ENCODE measurements at regions not wholly inside any gene's neighbourhood (a gene's known extent, or its start where the extent isn't known, plus 50 kb on each side); places are given as distances from the start of the nearest gene placed in this dataset.

DNA sequence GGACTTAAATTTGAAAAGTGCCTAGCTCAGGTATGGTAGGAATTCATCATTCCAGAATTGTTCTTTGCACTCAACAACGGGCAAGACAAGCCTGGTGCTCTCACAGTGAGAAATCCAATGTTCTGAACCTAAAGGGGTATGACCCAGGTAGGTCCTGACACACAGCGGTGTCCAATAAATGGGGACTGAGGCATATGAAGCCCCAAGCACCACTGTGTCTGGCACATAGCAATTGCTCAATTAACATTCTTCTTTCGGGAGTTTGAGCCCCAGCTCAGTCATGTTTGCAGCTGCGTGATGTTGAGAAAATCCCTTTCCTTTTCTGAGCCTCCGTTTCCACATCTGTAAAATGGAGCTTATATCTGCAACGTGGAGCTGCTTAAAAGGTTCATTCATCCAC is 535.8 kb downstream of the MIAT start:
- TF ChIP-seq, protein P1, sequence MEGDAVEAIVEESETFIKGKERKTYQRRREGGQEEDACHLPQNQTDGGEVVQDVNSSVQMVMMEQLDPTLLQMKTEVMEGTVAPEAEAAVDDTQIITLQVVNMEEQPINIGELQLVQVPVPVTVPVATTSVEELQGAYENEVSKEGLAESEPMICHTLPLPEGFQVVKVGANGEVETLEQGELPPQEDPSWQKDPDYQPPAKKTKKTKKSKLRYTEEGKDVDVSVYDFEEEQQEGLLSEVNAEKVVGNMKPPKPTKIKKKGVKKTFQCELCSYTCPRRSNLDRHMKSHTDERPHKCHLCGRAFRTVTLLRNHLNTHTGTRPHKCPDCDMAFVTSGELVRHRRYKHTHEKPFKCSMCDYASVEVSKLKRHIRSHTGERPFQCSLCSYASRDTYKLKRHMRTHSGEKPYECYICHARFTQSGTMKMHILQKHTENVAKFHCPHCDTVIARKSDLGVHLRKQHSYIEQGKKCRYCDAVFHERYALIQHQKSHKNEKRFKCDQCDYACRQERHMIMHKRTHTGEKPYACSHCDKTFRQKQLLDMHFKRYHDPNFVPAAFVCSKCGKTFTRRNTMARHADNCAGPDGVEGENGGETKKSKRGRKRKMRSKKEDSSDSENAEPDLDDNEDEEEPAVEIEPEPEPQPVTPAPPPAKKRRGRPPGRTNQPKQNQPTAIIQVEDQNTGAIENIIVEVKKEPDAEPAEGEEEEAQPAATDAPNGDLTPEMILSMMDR (IDR thresholded peaks at IDR 0.05), result no peak
- no peak for TF ChIP-seq POLR2A (IDR thresholded peaks at IDR 0.05)
- Histone ChIP-seq H3K9me3 (no peaks in the 10 kb centered on the region), H3K4me1 (no peaks in the 10 kb centered on the region), H3K27ac (no peak overlapping the region), H3K27me3 (no peaks in the 10 kb centered on the region), H3K4me3 (no peak overlapping the region), H3K36me3 (no peaks in the 10 kb centered on the region)
- no peak for DNase-seq

DNA sequence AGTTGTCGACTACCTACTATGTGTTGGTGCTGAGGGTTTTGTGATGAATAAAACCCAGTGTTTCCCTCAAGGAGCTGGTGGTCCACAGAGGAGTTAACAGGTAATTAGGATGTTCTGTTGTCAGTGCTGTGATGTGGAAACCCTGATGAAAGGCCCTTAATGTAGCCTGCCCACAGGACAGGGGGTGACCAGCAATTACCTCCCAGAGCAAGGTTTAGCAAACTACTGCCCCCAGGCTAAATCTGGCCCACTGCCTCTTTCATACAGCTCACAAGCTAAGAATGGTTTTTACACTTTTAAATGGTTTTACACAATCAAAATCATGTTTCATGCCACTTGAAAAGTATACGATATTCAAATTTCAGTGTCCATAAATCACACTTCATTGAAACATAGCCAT is 536.2 kb downstream of the MIAT start:
- H3K4me1 ChIP-seq, result no peaks in the 10 kb centered on the region
- DNase-seq, result no peak
- H3K27me3 ChIP-seq, result no peaks in the 10 kb centered on the region
- no peaks in the 10 kb centered on the region for H3K36me3 ChIP-seq
- no peak overlapping the region for H3K27ac ChIP-seq
- no peak overlapping the region for H3K4me3 ChIP-seq
- H3K9me3 ChIP-seq, result no peaks in the 10 kb centered on the region
- no peak for TF ChIP-seq POLR2A (IDR thresholded peaks at IDR 0.05)
- TF ChIP-seq, protein P1 (IDR thresholded peaks at IDR 0.05), result no peak

DNA sequence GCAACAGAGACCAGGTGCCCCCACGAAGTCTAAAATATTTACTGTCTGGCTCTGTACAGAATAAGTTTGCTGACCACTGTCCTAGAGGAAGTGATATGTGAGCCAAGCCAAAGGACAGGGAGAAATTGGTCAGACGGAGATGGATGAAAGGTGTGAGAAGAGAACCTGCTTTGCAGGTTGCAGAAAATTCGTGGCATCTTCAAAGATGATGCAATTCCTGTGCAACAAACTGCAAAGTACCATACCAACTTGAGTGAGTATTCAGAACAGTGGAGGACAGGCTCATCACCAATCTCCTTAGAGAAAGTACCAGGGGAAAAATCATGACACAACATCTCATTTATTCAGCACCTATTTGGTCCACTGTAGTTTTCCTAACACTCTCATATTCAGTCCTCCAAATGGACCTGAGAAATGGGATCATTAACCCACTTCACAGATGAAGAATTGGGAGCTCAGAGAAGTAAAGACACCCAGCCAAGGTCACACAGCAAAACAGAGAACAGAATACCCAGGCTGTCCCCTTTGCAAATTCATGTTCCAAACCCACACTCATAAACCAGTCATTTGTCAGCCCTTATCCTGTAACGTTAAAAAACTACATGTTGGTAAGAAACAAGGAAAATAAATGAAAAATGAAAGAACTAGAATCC is 536.8 kb downstream of the MIAT start:
- H3K4me1 ChIP-seq, result no peaks in the 10 kb centered on the region
- no peaks in the 10 kb centered on the region for H3K9me3 ChIP-seq
- TF ChIP-seq POLR2A (IDR thresholded peaks at IDR 0.05), result no peak
- TF ChIP-seq, protein P1 (IDR thresholded peaks at IDR 0.05), result no peak
- no peaks in the 10 kb centered on the region for H3K36me3 ChIP-seq
- H3K27ac ChIP-seq, result no peak overlapping the region
- no peak for DNase-seq
- H3K4me3 ChIP-seq, result no peak overlapping the region
- no peaks in the 10 kb centered on the region for H3K27me3 ChIP-seq

DNA sequence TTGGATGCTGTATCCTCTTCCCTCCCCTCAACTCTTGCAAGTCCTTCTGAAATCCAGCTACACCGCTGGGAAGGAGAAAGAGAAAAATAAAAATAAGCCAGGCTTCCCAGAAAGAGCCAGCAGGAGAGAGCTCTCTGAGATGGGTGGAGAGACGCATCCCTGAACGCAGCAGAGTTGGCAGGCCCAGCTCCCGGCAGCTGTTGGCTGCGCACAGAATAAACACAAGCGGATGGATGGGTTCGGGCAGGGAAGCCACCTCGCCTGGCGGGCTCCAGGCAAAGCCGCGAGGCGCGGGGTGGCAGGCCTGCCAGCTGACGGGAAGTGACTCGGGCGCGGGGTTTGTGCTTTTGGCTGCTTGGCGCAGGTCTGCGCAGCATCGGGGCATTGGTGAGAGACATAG is 537.7 kb downstream of the MIAT start:
- Histone ChIP-seq H3K27ac (peak overlapping the region in 2 of 4 donors; percentile 7 to 56), H3K4me1 (no peaks in the 10 kb centered on the region), H3K9me3 (no peaks in the 10 kb centered on the region), H3K27me3 (no peaks in the 10 kb centered on the region), H3K4me3 (no peak overlapping the region), H3K36me3 (no peaks in the 10 kb centered on the region)
- TF ChIP-seq, protein P1 (IDR thresholded peaks at IDR 0.05), result no peak
- no peak for TF ChIP-seq POLR2A (IDR thresholded peaks at IDR 0.05)
- peak in 1 of 3 donors; percentile 51 for DNase-seq

DNA sequence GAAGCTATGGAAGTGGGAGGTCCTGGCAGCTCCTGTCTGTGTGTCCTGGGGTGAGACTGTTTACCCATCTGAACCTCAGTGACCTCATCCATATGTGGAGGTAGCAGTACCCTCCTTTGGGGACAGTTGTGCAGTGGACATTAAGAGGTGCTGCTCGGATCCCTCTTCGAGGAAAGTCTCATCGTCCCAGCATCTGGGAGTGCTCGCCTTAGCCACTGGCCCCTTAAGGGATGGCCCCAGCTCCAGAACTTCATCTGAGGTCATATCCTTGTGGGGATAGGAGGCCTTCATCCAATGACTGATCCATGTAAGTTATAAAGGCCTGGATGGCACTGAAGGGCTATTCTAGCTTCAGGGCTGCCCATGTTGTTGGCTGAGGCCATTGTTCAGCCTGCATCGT is 538.1 kb downstream of the MIAT start:
- no peaks in the 10 kb centered on the region for H3K36me3 ChIP-seq
- DNase-seq, result no peak
- H3K9me3 ChIP-seq, result no peaks in the 10 kb centered on the region
- H3K27me3 ChIP-seq, result no peaks in the 10 kb centered on the region
- H3K4me1 ChIP-seq, result no peaks in the 10 kb centered on the region
- TF ChIP-seq, protein P1 (IDR thresholded peaks at IDR 0.05), result no peak
- H3K27ac ChIP-seq, result peak overlapping the region in 2 of 4 donors; percentile 7 to 56
- H3K4me3 ChIP-seq, result no peak overlapping the region

DNA sequence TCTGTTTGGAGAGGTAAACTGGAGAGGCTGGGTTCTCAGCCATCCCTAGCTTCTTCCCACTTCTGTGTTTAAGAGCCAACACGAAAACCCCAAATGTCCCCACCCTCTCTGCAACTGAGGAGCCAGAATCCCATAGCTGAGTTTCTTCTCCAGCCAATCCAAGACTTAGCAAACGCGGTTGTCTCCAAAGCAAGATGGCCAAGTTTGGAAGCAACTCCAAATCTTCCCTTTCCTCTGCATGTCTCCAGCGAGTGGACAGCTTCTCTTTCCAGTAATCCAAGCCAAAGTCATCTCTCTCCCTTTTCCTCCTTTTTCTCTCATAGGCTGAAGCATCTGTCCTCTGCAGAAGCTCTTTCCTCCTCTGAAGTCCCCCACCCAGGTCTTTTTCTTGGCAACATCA is 539.2 kb downstream of the MIAT start:
- Histone ChIP-seq H3K36me3 (no peaks in the 10 kb centered on the region), H3K27me3 (no peaks in the 10 kb centered on the region), H3K4me3 (no peak overlapping the region), H3K27ac (no peak overlapping the region), H3K9me3 (no peaks in the 10 kb centered on the region), H3K4me1 (no peaks in the 10 kb centered on the region)
- TF ChIP-seq, protein P1 (IDR thresholded peaks at IDR 0.05), result no peak
- TF ChIP-seq POLR2A (IDR thresholded peaks at IDR 0.05), result no peak
- no peak for DNase-seq

Data from Peyer's patch (tissue), 4 donors.